Neural cell (in vitro differentiated cells): ENCODE measurements at regions not wholly inside any gene's neighbourhood (a gene's known extent, or its start where the extent isn't known, plus 50 kb on each side); places are given as distances from the start of the nearest gene placed in this dataset.

Source experiments
- EP300 ChIP-seq: fragments of 450-650 bp; conservative IDR thresholded peaks from 2 replicates; pipeline ENCODE4 v1.6.1; 2014; ENCODE audit warnings: antibody characterized with exemption, mild to moderate bottlenecking, moderate library complexity; ENCODE audit not compliant: poor library complexity, severe bottlenecking
- EZH2 ChIP-seq: fragments of 200-600, 300-800 bp; shearing (Covaris generic), sonication (generic); IDR thresholded peaks from 2 replicates; pipeline ENCODE4 v1.6.1; 2014; ENCODE audit warnings: antibody characterized with exemption, low read length, borderline replicate concordance, mild to moderate bottlenecking; ENCODE audit not compliant: insufficient read depth, poor library complexity, severe bottlenecking
- MXI1 ChIP-seq: fragments of 450-650 bp; conservative IDR thresholded peaks from 2 replicates; pipeline ENCODE4 v1.6.1; 2014; ENCODE audit warnings: antibody characterized with exemption, mild to moderate bottlenecking; ENCODE audit not compliant: poor library complexity, severe bottlenecking
- POLR2AphosphoS5 ChIP-seq: IDR thresholded peaks from 2 replicates; pipeline ENCODE4 v1.6.1; 2012
- RAD21 ChIP-seq: fragments of 450-650 bp; conservative IDR thresholded peaks from 2 replicates; pipeline ENCODE4 v1.6.1; 2014; ENCODE audit warnings: antibody characterized with exemption, mild to moderate bottlenecking, moderate library complexity
- SMC3 ChIP-seq: fragments of 450-650 bp; conservative IDR thresholded peaks from 2 replicates; pipeline ENCODE4 v1.6.1; 2014; ENCODE audit warnings: antibody characterized with exemption, mild to moderate bottlenecking, moderate library complexity; ENCODE audit not compliant: poor library complexity
- TF ChIP-seq, protein P1 (sequence below): fragments of 450-650 bp; IDR thresholded peaks from 2 replicates; pipeline ENCODE4 v1.5.1; 2014; ENCODE audit warnings: antibody characterized with exemption, mild to moderate bottlenecking, moderate library complexity; ENCODE audit not compliant: poor library complexity, severe bottlenecking
- TF ChIP-seq, protein P2 (sequence below): IDR thresholded peaks from 2 replicates; pipeline ENCODE4 v1.6.1; 2012; ENCODE audit warnings: borderline replicate concordance

DNA sequence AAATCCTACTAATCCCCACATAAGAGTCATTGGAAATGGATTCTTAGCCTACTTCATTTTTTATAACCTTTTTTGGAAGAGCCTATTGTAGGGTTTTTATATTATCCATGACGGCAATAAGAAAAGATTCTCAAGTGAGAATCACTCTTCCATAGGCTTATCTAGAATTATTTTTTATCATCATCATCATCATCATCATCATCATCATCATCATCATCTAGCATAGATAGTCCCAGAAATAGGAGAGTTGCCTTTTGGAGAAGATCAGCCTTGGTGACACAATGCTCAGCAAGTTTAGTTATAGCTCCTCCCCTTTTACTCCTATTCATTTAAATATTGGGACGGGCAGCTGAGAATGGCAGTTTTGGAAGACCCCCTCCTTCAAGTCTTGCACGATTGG is 359.1 kb upstream of the SLC35B3 start:
- TF ChIP-seq, protein P1, sequence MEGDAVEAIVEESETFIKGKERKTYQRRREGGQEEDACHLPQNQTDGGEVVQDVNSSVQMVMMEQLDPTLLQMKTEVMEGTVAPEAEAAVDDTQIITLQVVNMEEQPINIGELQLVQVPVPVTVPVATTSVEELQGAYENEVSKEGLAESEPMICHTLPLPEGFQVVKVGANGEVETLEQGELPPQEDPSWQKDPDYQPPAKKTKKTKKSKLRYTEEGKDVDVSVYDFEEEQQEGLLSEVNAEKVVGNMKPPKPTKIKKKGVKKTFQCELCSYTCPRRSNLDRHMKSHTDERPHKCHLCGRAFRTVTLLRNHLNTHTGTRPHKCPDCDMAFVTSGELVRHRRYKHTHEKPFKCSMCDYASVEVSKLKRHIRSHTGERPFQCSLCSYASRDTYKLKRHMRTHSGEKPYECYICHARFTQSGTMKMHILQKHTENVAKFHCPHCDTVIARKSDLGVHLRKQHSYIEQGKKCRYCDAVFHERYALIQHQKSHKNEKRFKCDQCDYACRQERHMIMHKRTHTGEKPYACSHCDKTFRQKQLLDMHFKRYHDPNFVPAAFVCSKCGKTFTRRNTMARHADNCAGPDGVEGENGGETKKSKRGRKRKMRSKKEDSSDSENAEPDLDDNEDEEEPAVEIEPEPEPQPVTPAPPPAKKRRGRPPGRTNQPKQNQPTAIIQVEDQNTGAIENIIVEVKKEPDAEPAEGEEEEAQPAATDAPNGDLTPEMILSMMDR = no peak
- TF ChIP-seq SMC3 (no peak), MXI1 (no peak), POLR2AphosphoS5 (no peak), RAD21 (no peak), EZH2 (no peak), EP300 (no peak)
- TF ChIP-seq, protein P2, sequence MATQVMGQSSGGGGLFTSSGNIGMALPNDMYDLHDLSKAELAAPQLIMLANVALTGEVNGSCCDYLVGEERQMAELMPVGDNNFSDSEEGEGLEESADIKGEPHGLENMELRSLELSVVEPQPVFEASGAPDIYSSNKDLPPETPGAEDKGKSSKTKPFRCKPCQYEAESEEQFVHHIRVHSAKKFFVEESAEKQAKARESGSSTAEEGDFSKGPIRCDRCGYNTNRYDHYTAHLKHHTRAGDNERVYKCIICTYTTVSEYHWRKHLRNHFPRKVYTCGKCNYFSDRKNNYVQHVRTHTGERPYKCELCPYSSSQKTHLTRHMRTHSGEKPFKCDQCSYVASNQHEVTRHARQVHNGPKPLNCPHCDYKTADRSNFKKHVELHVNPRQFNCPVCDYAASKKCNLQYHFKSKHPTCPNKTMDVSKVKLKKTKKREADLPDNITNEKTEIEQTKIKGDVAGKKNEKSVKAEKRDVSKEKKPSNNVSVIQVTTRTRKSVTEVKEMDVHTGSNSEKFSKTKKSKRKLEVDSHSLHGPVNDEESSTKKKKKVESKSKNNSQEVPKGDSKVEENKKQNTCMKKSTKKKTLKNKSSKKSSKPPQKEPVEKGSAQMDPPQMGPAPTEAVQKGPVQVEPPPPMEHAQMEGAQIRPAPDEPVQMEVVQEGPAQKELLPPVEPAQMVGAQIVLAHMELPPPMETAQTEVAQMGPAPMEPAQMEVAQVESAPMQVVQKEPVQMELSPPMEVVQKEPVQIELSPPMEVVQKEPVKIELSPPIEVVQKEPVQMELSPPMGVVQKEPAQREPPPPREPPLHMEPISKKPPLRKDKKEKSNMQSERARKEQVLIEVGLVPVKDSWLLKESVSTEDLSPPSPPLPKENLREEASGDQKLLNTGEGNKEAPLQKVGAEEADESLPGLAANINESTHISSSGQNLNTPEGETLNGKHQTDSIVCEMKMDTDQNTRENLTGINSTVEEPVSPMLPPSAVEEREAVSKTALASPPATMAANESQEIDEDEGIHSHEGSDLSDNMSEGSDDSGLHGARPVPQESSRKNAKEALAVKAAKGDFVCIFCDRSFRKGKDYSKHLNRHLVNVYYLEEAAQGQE = no peak
